ENCODE measurements at regions not wholly inside any gene's neighbourhood (a gene's known extent, or its start where the extent isn't known, plus 50 kb on each side); places are given as distances from the start of the nearest gene placed in this dataset.

GRCh38 chr17:77829843-77830799 lies 128.4 kb upstream of the TNRC6C start:
- TF ChIP-seq, protein P1, sequence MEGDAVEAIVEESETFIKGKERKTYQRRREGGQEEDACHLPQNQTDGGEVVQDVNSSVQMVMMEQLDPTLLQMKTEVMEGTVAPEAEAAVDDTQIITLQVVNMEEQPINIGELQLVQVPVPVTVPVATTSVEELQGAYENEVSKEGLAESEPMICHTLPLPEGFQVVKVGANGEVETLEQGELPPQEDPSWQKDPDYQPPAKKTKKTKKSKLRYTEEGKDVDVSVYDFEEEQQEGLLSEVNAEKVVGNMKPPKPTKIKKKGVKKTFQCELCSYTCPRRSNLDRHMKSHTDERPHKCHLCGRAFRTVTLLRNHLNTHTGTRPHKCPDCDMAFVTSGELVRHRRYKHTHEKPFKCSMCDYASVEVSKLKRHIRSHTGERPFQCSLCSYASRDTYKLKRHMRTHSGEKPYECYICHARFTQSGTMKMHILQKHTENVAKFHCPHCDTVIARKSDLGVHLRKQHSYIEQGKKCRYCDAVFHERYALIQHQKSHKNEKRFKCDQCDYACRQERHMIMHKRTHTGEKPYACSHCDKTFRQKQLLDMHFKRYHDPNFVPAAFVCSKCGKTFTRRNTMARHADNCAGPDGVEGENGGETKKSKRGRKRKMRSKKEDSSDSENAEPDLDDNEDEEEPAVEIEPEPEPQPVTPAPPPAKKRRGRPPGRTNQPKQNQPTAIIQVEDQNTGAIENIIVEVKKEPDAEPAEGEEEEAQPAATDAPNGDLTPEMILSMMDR (IDR thresholded peaks at IDR 0.05), result no peak
- TF ChIP-seq POLR2AphosphoS5 (IDR thresholded peaks at IDR 0.05), result no peak

Data from transverse colon (tissue), 4 donors.